Loucy (cell line): ENCODE measurements at regions not wholly inside any gene's neighbourhood (a gene's known extent, or its start where the extent isn't known, plus 50 kb on each side); places are given as distances from the start of the nearest gene placed in this dataset.

Source experiments
- EZH2phosphoT487 ChIP-seq: fragments of 200-600 bp; IDR thresholded peaks from 2 replicates; pipeline ENCODE4 v1.6.1; 2018; ENCODE audit warnings: antibody characterized with exemption, mild to moderate bottlenecking, moderate library complexity, borderline replicate concordance
- TF ChIP-seq, protein P1 (sequence below): fragments of 200-600 bp; sonication (generic); conservative IDR thresholded peaks from 2 replicates; pipeline ENCODE4 v1.5.1; 2014; ENCODE audit warnings: mild to moderate bottlenecking, antibody characterized with exemption, low read length

DNA sequence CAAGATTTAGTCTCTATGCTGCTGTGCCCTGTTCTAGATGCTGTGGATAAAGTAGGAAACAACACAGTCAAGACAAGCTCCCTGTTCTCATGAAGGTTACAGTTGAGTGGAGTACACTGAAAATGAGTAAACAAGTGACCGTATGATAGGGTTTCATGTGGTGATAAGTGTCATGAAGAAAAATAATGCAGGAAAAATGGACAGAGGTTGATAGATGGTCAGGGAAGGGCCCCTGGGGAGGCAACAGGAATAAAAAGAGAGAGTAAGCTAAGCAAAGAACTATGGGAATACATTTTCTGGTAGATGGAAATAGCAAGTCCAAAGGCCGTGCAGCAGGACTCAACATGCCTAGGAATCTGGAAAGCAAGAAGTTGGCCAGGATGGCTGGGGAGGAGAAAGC lies 394.0 kb downstream of the DTHD1 start:
- TF ChIP-seq, protein P1, sequence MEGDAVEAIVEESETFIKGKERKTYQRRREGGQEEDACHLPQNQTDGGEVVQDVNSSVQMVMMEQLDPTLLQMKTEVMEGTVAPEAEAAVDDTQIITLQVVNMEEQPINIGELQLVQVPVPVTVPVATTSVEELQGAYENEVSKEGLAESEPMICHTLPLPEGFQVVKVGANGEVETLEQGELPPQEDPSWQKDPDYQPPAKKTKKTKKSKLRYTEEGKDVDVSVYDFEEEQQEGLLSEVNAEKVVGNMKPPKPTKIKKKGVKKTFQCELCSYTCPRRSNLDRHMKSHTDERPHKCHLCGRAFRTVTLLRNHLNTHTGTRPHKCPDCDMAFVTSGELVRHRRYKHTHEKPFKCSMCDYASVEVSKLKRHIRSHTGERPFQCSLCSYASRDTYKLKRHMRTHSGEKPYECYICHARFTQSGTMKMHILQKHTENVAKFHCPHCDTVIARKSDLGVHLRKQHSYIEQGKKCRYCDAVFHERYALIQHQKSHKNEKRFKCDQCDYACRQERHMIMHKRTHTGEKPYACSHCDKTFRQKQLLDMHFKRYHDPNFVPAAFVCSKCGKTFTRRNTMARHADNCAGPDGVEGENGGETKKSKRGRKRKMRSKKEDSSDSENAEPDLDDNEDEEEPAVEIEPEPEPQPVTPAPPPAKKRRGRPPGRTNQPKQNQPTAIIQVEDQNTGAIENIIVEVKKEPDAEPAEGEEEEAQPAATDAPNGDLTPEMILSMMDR, result no peak
- no peak for TF ChIP-seq EZH2phosphoT487
